HCT116 (cell line): ENCODE measurements at regions not wholly inside any gene's neighbourhood (a gene's known extent, or its start where the extent isn't known, plus 50 kb on each side); places are given as distances from the start of the nearest gene placed in this dataset.

ENCODE experiments used
- ATAC-seq: fragments of 200-7000 bp; cut with Tn5 transposase; 2 replicates; pipeline ENCODE4 v1.9.1; 2020; ENCODE audit warnings: mild to moderate bottlenecking, moderate library complexity
- BruUV-seq: library from RNA; stranded (reverse); fragments of 400-500 nt; replicated peaks from 2 replicates; lab custom pipeline; 2021; lab: Mats Ljungman, UMichigan
- CTCF ChIA-PET: fragments of 300-600 bp; sonication (Branson Sonifier 250); formaldehyde crosslinking; loops from one replicate; lab custom pipeline; 2021; ENCODE audit warnings: antibody characterized with exemption; lab: Charles Lee
- POLR2A ChIA-PET: fragments of 300-600, 350-600 bp; sonication (Branson Sonifier 250); formaldehyde crosslinking; loops from one replicate; lab custom pipeline; 2021; ENCODE audit warnings: antibody characterized with exemption; lab: Charles Lee
- RAD21 ChIA-PET, 2 experiments: fragments of 300-600 bp; sonication (Branson Sonifier 250); formaldehyde crosslinking; loops; one replicate each; lab custom pipeline; 2023; ENCODE audit warnings: low total read pairs in 2 of 2; ENCODE audit not compliant: uncharacterized antibody in 2 of 2, unreplicated experiment in 2 of 2, low non-redundant PET in 1 of 2; lab: Charles Lee
- DNase-seq: peaks from one replicate; pipeline ENCODE4 v3.0.0-alpha.2; 2010; ENCODE audit warnings: low read depth, low spot score
- H2AFZ ChIP-seq: fragments of 200-600 bp; shearing (Covaris generic), sonication (generic); 2 replicates; pipeline ENCODE4 v1.6.1; 2017; ENCODE audit warnings: low read depth, mixed run types, mixed read lengths, antibody characterized with exemption, low read length; ENCODE audit not compliant: poor library complexity, severe bottlenecking
- H3K27ac ChIP-seq: 2 replicates; pipeline ENCODE4 v1.5.1; 2012; ENCODE audit warnings: low read depth, low read length
- H3K27me3 ChIP-seq: fragments of 200-600 bp; sonication (generic); 2 replicates; pipeline ENCODE4 v1.6.1; 2016; ENCODE audit warnings: mixed run types, low read length, mixed read lengths; ENCODE audit not compliant: insufficient read depth
- H3K36me3 ChIP-seq, 2 experiments: fragments of 200-500 bp in 1 of 2; fragments of 200-600 bp in 1 of 2; sonication (Bioruptor generic) in 1 of 2; sonication (generic) in 1 of 2; 2 replicates each; pipeline versions ENCODE4 v1.5.1 to v1.6.1; 2014 to 2016; ENCODE audit warnings: low read length in 2 of 2, inconsistent platforms in 1 of 2, mixed read lengths in 1 of 2, mixed run types in 1 of 2; ENCODE audit not compliant: insufficient read depth in 2 of 2, control insufficient read depth in 1 of 2
- H3K4me1 ChIP-seq, 2 experiments: fragments of 200-600 bp in 1 of 2; sonication (generic) in 1 of 2; 2 replicates each; pipeline versions ENCODE4 v1.5.1 to v1.6.1; 2012 to 2017; ENCODE audit warnings: low read length in 2 of 2, inconsistent platforms in 1 of 2, mild to moderate bottlenecking in 1 of 2, mixed read lengths in 1 of 2, mixed run types in 1 of 2, moderate library complexity in 1 of 2; ENCODE audit not compliant: insufficient read depth in 2 of 2, control insufficient read depth in 1 of 2
- H3K4me2 ChIP-seq: fragments of 200-600 bp; sonication (generic); 2 replicates; pipeline ENCODE4 v1.6.1; 2017; ENCODE audit warnings: mixed run types, low read length, mixed read lengths
- H3K4me3 ChIP-seq, 2 experiments: fragments of 200-600 bp in 1 of 2; sonication (generic) in 1 of 2; replicated peaks in 1 of 2; 2 replicates each; pipeline ENCODE4 v1.5.1; 2011 to 2016; ENCODE audit warnings: low read length in 2 of 2, control low read depth in 1 of 2, low read depth in 1 of 2, mild to moderate bottlenecking in 1 of 2, mixed read lengths in 1 of 2, mixed run types in 1 of 2
- H3K79me2 ChIP-seq: fragments of 200-600 bp; sonication (generic); 2 replicates; pipeline ENCODE4 v1.6.1; 2017; ENCODE audit warnings: mild to moderate bottlenecking, mixed run types, low read length, moderate library complexity, mixed read lengths; ENCODE audit not compliant: insufficient read depth
- H3K9ac ChIP-seq: fragments of 200-600 bp; sonication (generic); 2 replicates; pipeline ENCODE4 v1.6.1; 2016; ENCODE audit warnings: low read length, mixed read lengths
- H3K9me2 ChIP-seq: fragments of 200-600 bp; sonication (generic), shearing (Covaris generic); 2 replicates; pipeline ENCODE4 v1.6.1; 2017; ENCODE audit warnings: mixed run types, mild to moderate bottlenecking, moderate library complexity; ENCODE audit not compliant: insufficient read depth
- H3K9me3 ChIP-seq, 2 experiments: fragments of 200-500 bp in 1 of 2; fragments of 200-600 bp in 1 of 2; sonication (Bioruptor generic) in 1 of 2; sonication (generic) in 1 of 2; 2 replicates each; pipeline ENCODE4 v1.6.1; 2014 to 2017; ENCODE audit warnings: low read length in 2 of 2, mixed read lengths in 2 of 2, inconsistent platforms in 1 of 2, low read depth in 1 of 2, mild to moderate bottlenecking in 1 of 2, mixed run types in 1 of 2, moderate library complexity in 1 of 2; ENCODE audit not compliant: control insufficient read depth in 1 of 2, insufficient read depth in 1 of 2
- H4K20me1 ChIP-seq: fragments of 200-600 bp; sonication (generic), shearing (Covaris generic); 2 replicates; pipeline ENCODE4 v1.6.1; 2017; ENCODE audit warnings: mixed run types, mild to moderate bottlenecking, moderate library complexity; ENCODE audit not compliant: insufficient read depth
- ATF3 ChIP-seq: IDR thresholded peaks from 2 replicates; pipeline ENCODE4 v1.6.1; 2012
- CBX3 ChIP-seq: IDR thresholded peaks from 2 replicates; pipeline ENCODE4 v1.6.1; 2012; ENCODE audit warnings: low read depth
- CEBPB ChIP-seq: IDR thresholded peaks from 2 replicates; pipeline ENCODE4 v1.6.1; 2012; ENCODE audit warnings: low read depth
- EZH2phosphoT487 ChIP-seq: fragments of 200-600 bp; IDR thresholded peaks from 2 replicates; pipeline ENCODE4 v1.6.1; 2018; ENCODE audit warnings: antibody characterized with exemption, borderline replicate concordance
- FOSL1 ChIP-seq: IDR thresholded peaks from 2 replicates; pipeline ENCODE4 v1.6.1; 2012; ENCODE audit warnings: low read depth
- SP1 ChIP-seq: IDR thresholded peaks from 2 replicates; pipeline ENCODE4 v1.6.1; 2012; ENCODE audit warnings: low read depth
- ZBTB33 ChIP-seq: IDR thresholded peaks from 2 replicates; pipeline ENCODE4 v1.6.1; 2011; ENCODE audit warnings: mild to moderate bottlenecking, low read length, moderate library complexity; ENCODE audit not compliant: insufficient replicate concordance; ENCODE audit errors: extremely low read depth
- ZNF274 ChIP-seq: fragments of 200-500 bp; sonication (Bioruptor generic); IDR thresholded peaks from 2 replicates; pipeline ENCODE4 v1.6.1; 2014; ENCODE audit warnings: mild to moderate bottlenecking, low read depth, low read length, inconsistent platforms
- intact Hi-C: fragments of 100-400 bp; cut with micrococcal nuclease; formaldehyde crosslinking; loops from 2 replicates; pipeline ENCODE4 v1.10.0; 2022

GRCh38 chr4:138759554-138759902 is 256.1 kb upstream of the NOCT start:
- POLR2A ChIA-PET = no interaction called here
- no peaks in the 10 kb centered on the region for H4K20me1 ChIP-seq
- no peak overlapping the region for H3K9ac ChIP-seq
- no peaks in the 10 kb centered on the region for H3K4me1 ChIP-seq
- H3K4me3 ChIP-seq = no peak overlapping the region
- BruUV-seq = no TSS peak
- no peaks in the 10 kb centered on the region for H3K36me3 ChIP-seq
- no peaks in the 10 kb centered on the region for H3K27me3 ChIP-seq
- H2AFZ ChIP-seq = no peak overlapping the region
- no peak for ATAC-seq
- no peaks in the 10 kb centered on the region for H3K9me2 ChIP-seq
- no peak overlapping the region for H3K27ac ChIP-seq
- H3K4me2 ChIP-seq = no peak overlapping the region
- RAD21 ChIA-PET = no interaction called here
- DNase-seq = no peak
- CTCF ChIA-PET = no interaction called here
- no peak for TF ChIP-seq ZNF274
- TF ChIP-seq SP1 = no peak
- H3K9me3 ChIP-seq = no peaks in the 10 kb centered on the region
- no peaks in the 10 kb centered on the region for H3K79me2 ChIP-seq
- intact Hi-C loops = no loop called here

GRCh38 chr4:138758876-138759553 is 256.6 kb upstream of the NOCT start:
- H3K4me2 ChIP-seq = no peak overlapping the region
- no peak for ATAC-seq
- H3K4me3 ChIP-seq = no peak overlapping the region
- DNase-seq = no peak
- H3K27me3 ChIP-seq = no peaks in the 10 kb centered on the region
- intact Hi-C loops = no loop called here
- H3K79me2 ChIP-seq = no peaks in the 10 kb centered on the region
- H3K9me2 ChIP-seq = no peaks in the 10 kb centered on the region
- H4K20me1 ChIP-seq = no peaks in the 10 kb centered on the region
- ChIA-PET POLR2A (no interaction called here), CTCF (no interaction called here), RAD21 (no interaction called here)
- no peak for TF ChIP-seq SP1
- TF ChIP-seq EZH2phosphoT487 = no peak
- TF ChIP-seq ATF3 = no peak
- no peak for TF ChIP-seq CBX3
- no peak for TF ChIP-seq FOSL1
- no peak for TF ChIP-seq ZBTB33
- no peak for TF ChIP-seq CEBPB
- no peaks in the 10 kb centered on the region for H3K36me3 ChIP-seq
- H3K9ac ChIP-seq = no peak overlapping the region
- H3K4me1 ChIP-seq = no peaks in the 10 kb centered on the region
- H3K27ac ChIP-seq = no peak overlapping the region
- no peak overlapping the region for H2AFZ ChIP-seq
- BruUV-seq = no TSS peak
- no peaks in the 10 kb centered on the region for H3K9me3 ChIP-seq
